OCI-LY7 (cell line): ENCODE measurements at regions not wholly inside any gene's neighbourhood (a gene's known extent, or its start where the extent isn't known, plus 50 kb on each side); places are given as distances from the start of the nearest gene placed in this dataset.

Experiments
- BruUV-seq: library from RNA; stranded (reverse); fragments of 400-500 nt; replicated peaks from 2 replicates; lab custom pipeline; 2021; lab: Mats Ljungman, UMichigan
- CTCF ChIA-PET: fragments of 300-600 bp; sonication (Branson Sonifier 250); formaldehyde crosslinking; loops from one replicate; lab custom pipeline; 2022; ENCODE audit warnings: antibody characterized with exemption; ENCODE audit not compliant: unreplicated experiment; lab: Charles Lee
- POLR2A ChIA-PET: fragments of 300-600 bp; sonication (Branson Sonifier 250); formaldehyde crosslinking; loops from one replicate; lab custom pipeline; 2022; ENCODE audit warnings: antibody characterized with exemption; lab: Charles Lee
- DNase-seq: peaks from one replicate; pipeline ENCODE4 v3.0.0-alpha.2; 2015; ENCODE audit warnings: low spot score
- H2AFZ ChIP-seq: fragments of 200-600 bp; sonication (generic), shearing (Covaris generic); 2 replicates; pipeline ENCODE4 v1.6.1; 2014; ENCODE audit warnings: mild to moderate bottlenecking, antibody characterized with exemption, low read length, moderate library complexity
- H3K27ac ChIP-seq: fragments of 200-600 bp; sonication (generic); 2 replicates; pipeline ENCODE4 v1.5.1; 2014; ENCODE audit warnings: mixed run types, low read depth, mild to moderate bottlenecking, moderate library complexity, low read length, inconsistent platforms; ENCODE audit not compliant: poor library complexity, severe bottlenecking
- H3K36me3 ChIP-seq: fragments of 200-600 bp; sonication (generic); 2 replicates; pipeline ENCODE4 v1.6.1; 2014; ENCODE audit warnings: mild to moderate bottlenecking, antibody characterized with exemption, low read length, moderate library complexity, mixed read lengths; ENCODE audit not compliant: insufficient read depth
- H3K4me1 ChIP-seq: fragments of 200-600 bp; sonication (generic); 2 replicates; pipeline ENCODE4 v1.5.1; 2014; ENCODE audit warnings: mild to moderate bottlenecking, low read length; ENCODE audit not compliant: insufficient read depth, poor library complexity, severe bottlenecking
- H3K4me2 ChIP-seq: fragments of 200-600 bp; sonication (generic); 2 replicates; pipeline ENCODE4 v1.6.1; 2014; ENCODE audit warnings: mild to moderate bottlenecking, low read length
- H3K4me3 ChIP-seq: fragments of 200-600 bp; sonication (generic); 2 replicates; pipeline ENCODE4 v1.5.1; 2014; ENCODE audit warnings: mild to moderate bottlenecking, low read depth, low read length; ENCODE audit not compliant: poor library complexity, severe bottlenecking
- H3K79me2 ChIP-seq: fragments of 200-600 bp; sonication (generic); 2 replicates; pipeline ENCODE4 v1.6.1; 2016; ENCODE audit warnings: low read depth, mild to moderate bottlenecking, low read length, moderate library complexity, mixed read lengths; ENCODE audit not compliant: insufficient read depth
- H3K9me2 ChIP-seq: fragments of 200-600 bp; sonication (generic); 2 replicates; pipeline ENCODE4 v1.6.1; 2016; ENCODE audit warnings: mild to moderate bottlenecking, low read length, mixed read lengths; ENCODE audit not compliant: insufficient read depth
- H3K9me3 ChIP-seq: fragments of 200-600 bp; sonication (generic); 2 replicates; pipeline ENCODE4 v1.6.1; 2014; ENCODE audit warnings: mild to moderate bottlenecking, mixed run types, low read length, mixed read lengths
- H4K20me1 ChIP-seq: fragments of 200-600 bp; sonication (generic); 2 replicates; pipeline ENCODE4 v1.6.1; 2014; ENCODE audit warnings: mild to moderate bottlenecking, antibody characterized with exemption, low read length, moderate library complexity, mixed read lengths; ENCODE audit not compliant: insufficient read depth
- EZH2phosphoT487 ChIP-seq: fragments of 200-600 bp; sonication (generic); IDR thresholded peaks from 2 replicates; pipeline ENCODE4 v1.6.1; 2018; ENCODE audit warnings: low read depth, borderline replicate concordance, mild to moderate bottlenecking, mixed run types, antibody characterized with exemption, low read length, moderate library complexity, mixed read lengths
- intact Hi-C: fragments of 100-400 bp; cut with micrococcal nuclease; formaldehyde crosslinking; loops from one replicate; pipeline ENCODE4 v1.10.0; 2022; ENCODE audit not compliant: unreplicated experiment
- TF ChIP-seq, protein P1 (sequence below): fragments of 200-600 bp; sonication (generic); conservative IDR thresholded peaks from 2 replicates; pipeline ENCODE4 v1.5.1; 2014; ENCODE audit warnings: mild to moderate bottlenecking, antibody characterized with exemption, low read length, moderate library complexity, mixed read lengths

DNA sequence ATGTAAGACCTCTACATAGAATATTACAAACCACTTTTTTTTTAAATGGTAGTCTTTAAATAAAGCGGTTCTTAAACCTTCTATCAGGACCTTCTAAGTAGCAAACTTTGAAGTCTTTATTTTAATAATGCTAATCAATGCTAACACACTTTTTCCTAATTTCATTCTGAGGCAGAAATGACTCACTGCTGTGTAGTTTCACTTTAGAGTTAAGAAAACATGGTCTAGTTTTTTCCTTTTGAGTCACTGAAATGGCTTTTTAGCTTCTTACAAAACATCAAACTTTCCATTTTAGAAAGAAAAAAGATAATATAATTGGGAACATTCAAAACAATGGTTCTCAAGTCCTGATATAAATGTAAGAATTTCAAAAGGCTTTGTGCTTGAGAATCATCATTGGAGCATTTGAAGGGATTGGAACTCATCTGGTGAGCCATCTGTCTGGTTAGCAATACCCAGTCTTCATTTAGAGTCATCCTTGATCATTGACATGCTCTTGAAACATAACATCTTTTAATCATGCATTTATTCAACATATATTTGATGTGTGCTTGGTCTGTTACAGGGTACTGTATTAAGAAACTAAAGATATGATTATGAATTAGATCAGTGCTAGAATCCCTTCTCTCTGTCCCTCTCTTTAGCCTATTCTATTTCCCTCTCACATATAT is 258.3 kb upstream of the MON1B start:
- POLR2A ChIA-PET = interaction anchor here (0.5 kb wide), 1 partner anchor 1174 kb away, joined by 3 read pairs; no protein-coding TSS in a partner anchor
- no TSS peak for BruUV-seq
- H3K9me2 ChIP-seq = no peaks in the 10 kb centered on the region
- H3K4me2 ChIP-seq = no peak overlapping the region
- H4K20me1 ChIP-seq = no peaks in the 10 kb centered on the region
- no peaks in the 10 kb centered on the region for H3K36me3 ChIP-seq
- CTCF ChIA-PET = no interaction called here
- no peak overlapping the region for H2AFZ ChIP-seq
- H3K27ac ChIP-seq = no peak overlapping the region
- no peaks in the 10 kb centered on the region for H3K4me1 ChIP-seq
- H3K4me3 ChIP-seq = no peak overlapping the region
- H3K9me3 ChIP-seq = no peaks in the 10 kb centered on the region
- intact Hi-C loops = no loop called here
- H3K79me2 ChIP-seq = no peaks in the 10 kb centered on the region
- TF ChIP-seq, protein P1, sequence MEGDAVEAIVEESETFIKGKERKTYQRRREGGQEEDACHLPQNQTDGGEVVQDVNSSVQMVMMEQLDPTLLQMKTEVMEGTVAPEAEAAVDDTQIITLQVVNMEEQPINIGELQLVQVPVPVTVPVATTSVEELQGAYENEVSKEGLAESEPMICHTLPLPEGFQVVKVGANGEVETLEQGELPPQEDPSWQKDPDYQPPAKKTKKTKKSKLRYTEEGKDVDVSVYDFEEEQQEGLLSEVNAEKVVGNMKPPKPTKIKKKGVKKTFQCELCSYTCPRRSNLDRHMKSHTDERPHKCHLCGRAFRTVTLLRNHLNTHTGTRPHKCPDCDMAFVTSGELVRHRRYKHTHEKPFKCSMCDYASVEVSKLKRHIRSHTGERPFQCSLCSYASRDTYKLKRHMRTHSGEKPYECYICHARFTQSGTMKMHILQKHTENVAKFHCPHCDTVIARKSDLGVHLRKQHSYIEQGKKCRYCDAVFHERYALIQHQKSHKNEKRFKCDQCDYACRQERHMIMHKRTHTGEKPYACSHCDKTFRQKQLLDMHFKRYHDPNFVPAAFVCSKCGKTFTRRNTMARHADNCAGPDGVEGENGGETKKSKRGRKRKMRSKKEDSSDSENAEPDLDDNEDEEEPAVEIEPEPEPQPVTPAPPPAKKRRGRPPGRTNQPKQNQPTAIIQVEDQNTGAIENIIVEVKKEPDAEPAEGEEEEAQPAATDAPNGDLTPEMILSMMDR = no peak
- TF ChIP-seq EZH2phosphoT487 = no peak
- no peak for DNase-seq

DNA sequence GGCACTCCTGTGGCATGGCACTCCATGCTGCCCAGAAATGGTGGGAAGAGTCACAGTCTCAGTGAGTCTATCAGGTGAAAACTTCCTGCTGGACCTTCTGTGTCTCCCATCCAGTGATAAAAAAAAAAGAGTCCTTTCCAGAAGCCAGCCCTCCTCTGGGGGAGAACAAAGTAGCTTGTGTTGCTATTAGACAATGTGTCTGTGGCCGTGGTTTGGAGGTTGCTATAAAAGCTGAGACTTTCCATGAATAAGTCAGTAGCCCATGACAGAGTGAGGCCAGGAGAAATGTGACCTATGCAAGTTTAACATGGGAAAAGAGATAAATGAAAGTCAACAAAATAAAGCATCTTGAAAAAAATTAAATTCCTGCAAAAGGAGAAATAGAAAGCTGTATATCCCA is 250.7 kb upstream of the MON1B start:
- no peaks in the 10 kb centered on the region for H3K9me3 ChIP-seq
- no peak overlapping the region for H2AFZ ChIP-seq
- intact Hi-C loops = no loop called here
- CTCF ChIA-PET = no interaction called here
- H3K4me2 ChIP-seq = no peak overlapping the region
- H3K27ac ChIP-seq = no peak overlapping the region
- no peaks in the 10 kb centered on the region for H3K36me3 ChIP-seq
- no peaks in the 10 kb centered on the region for H3K4me1 ChIP-seq
- no peak overlapping the region for H3K4me3 ChIP-seq
- no peaks in the 10 kb centered on the region for H4K20me1 ChIP-seq
- no TSS peak for BruUV-seq
- TF ChIP-seq, protein P1 = no peak
- TF ChIP-seq EZH2phosphoT487 = no peak
- DNase-seq = no peak
- H3K79me2 ChIP-seq = no peaks in the 10 kb centered on the region
- no peaks in the 10 kb centered on the region for H3K9me2 ChIP-seq
- POLR2A ChIA-PET = interaction anchor here (0.6 to 0.7 kb wide), 2 partner anchors 10 to 102 kb away, joined by 3 read pairs; no protein-coding TSS in a partner anchor

DNA sequence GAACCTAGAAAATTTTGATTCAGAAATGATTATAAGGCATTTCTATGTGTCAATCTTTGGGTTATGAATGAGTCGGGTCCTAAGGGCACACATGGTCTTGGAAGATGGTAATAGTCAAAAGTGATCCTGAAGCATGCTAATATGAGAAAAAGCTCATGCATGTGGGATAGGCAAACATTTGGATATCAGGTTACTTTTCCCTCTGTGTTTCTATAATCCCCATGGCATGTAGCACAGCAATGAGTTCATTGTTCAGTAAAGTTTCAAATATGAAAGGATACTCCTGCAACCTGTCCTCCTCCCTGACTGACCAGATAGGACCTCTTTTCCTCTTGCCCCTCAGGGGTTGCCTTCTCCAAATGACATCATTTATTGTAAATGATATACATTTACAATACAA is 249.9 kb upstream of the MON1B start:
- no peak overlapping the region for H2AFZ ChIP-seq
- no peaks in the 10 kb centered on the region for H3K4me1 ChIP-seq
- POLR2A ChIA-PET = interaction anchor here (0.6 kb wide), 1 partner anchor 101 kb away, joined by 3 read pairs; no protein-coding TSS in a partner anchor
- H4K20me1 ChIP-seq = no peaks in the 10 kb centered on the region
- H3K9me2 ChIP-seq = no peaks in the 10 kb centered on the region
- H3K4me2 ChIP-seq = no peak overlapping the region
- H3K79me2 ChIP-seq = no peaks in the 10 kb centered on the region
- DNase-seq = no peak
- H3K36me3 ChIP-seq = no peaks in the 10 kb centered on the region
- intact Hi-C loops = no loop called here
- no peak overlapping the region for H3K27ac ChIP-seq
- no TSS peak for BruUV-seq
- H3K9me3 ChIP-seq = no peaks in the 10 kb centered on the region
- TF ChIP-seq, protein P1 = no peak
- TF ChIP-seq EZH2phosphoT487 = no peak
- CTCF ChIA-PET = no interaction called here
- no peak overlapping the region for H3K4me3 ChIP-seq
